Coronary artery (tissue), 2 donors: ENCODE measurements at regions not wholly inside any gene's neighbourhood (a gene's known extent, or its start where the extent isn't known, plus 50 kb on each side); places are given as distances from the start of the nearest gene placed in this dataset.

Experiments
- DNase-seq: peaks from one replicate; pipeline ENCODE4 v3.0.0-alpha.2; 2017; ENCODE audit warnings: low spot score
- H3K27ac ChIP-seq, 2 donors: fragments of 200-600 bp; sonication (generic); one replicate each; pipeline ENCODE4 v1.5.1; 2016 to 2019
- H3K4me3 ChIP-seq: fragments of 200-600 bp; sonication (generic); 2 replicates; pipeline ENCODE4 v1.5.1; 2016; ENCODE audit warnings: mild to moderate bottlenecking, moderate library complexity
- CTCF ChIP-seq: fragments of 200-600 bp; sonication (generic); IDR thresholded peaks from one replicate; pipeline ENCODE4 v1.5.1; 2019; ENCODE audit warnings: antibody characterized with exemption

GRCh38 chr16:27726621-27727261, 176.8 kb downstream of the KATNIP start:
- Histone ChIP-seq H3K4me3 (no peak overlapping the region), H3K27ac (no peak overlapping the region)
- DNase-seq = no peak
- no peak for TF ChIP-seq CTCF

GRCh38 chr16:27727941-27728340, 178.0 kb downstream of the KATNIP start:
- no peak overlapping the region for H3K4me3 ChIP-seq
- no peak for DNase-seq
- no peak for TF ChIP-seq CTCF
- H3K27ac ChIP-seq = no peak overlapping the region

- no peak overlapping the region for H3K4me3 ChIP-seq
- no peak overlapping the region for H3K27ac ChIP-seq
- no peak for TF ChIP-seq CTCF
- no peak for DNase-seq
Observed at GRCh38 chr16:27728691-27729090, 178.7 kb downstream of the KATNIP start.

- no peak for TF ChIP-seq CTCF
- Histone ChIP-seq H3K4me3 (no peak overlapping the region), H3K27ac (no peak overlapping the region)
- no peak for DNase-seq
Observed at GRCh38 chr16:27729516-27730304, 179.8 kb downstream of the KATNIP start.

GRCh38 chr16:27730661-27731210, 180.8 kb downstream of the KATNIP start:
- TF ChIP-seq CTCF = no peak
- no peak overlapping the region for H3K27ac ChIP-seq
- DNase-seq = no peak
- H3K4me3 ChIP-seq = no peak overlapping the region

GRCh38 chr16:27735031-27735430, 185.1 kb downstream of the KATNIP start:
- no peak for TF ChIP-seq CTCF
- no peak overlapping the region for H3K4me3 ChIP-seq
- no peak for DNase-seq
- no peak overlapping the region for H3K27ac ChIP-seq
